Loucy (cell line): ENCODE measurements at regions not wholly inside any gene's neighbourhood (a gene's known extent, or its start where the extent isn't known, plus 50 kb on each side); places are given as distances from the start of the nearest gene placed in this dataset.

Source experiments
- EZH2phosphoT487 ChIP-seq: fragments of 200-600 bp; IDR thresholded peaks from 2 replicates; pipeline ENCODE4 v1.6.1; 2018; ENCODE audit warnings: antibody characterized with exemption, mild to moderate bottlenecking, moderate library complexity, borderline replicate concordance
- TF ChIP-seq, protein P1 (sequence below): fragments of 200-600 bp; sonication (generic); conservative IDR thresholded peaks from 2 replicates; pipeline ENCODE4 v1.5.1; 2014; ENCODE audit warnings: mild to moderate bottlenecking, antibody characterized with exemption, low read length

DNA sequence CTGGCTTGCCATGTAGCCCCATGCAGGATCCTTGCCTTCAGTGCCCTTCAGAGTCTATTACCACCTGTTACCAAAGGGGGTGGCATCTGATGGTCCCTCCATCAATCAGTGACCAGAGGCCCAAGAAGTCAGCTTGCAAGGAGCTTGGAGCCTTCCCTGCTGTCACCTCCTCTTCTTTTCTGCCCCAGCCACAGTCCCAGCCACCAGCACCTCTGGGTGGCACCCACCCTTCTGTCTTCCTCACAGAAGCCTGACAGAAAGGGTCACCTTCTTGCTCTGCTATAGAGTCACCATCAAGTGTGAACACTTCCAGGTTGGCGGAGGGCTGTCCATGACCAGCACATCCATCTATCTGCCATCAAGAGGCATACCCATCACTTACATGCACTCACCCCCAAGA is 203.2 kb downstream of the SALL1 start:
- TF ChIP-seq, protein P1, sequence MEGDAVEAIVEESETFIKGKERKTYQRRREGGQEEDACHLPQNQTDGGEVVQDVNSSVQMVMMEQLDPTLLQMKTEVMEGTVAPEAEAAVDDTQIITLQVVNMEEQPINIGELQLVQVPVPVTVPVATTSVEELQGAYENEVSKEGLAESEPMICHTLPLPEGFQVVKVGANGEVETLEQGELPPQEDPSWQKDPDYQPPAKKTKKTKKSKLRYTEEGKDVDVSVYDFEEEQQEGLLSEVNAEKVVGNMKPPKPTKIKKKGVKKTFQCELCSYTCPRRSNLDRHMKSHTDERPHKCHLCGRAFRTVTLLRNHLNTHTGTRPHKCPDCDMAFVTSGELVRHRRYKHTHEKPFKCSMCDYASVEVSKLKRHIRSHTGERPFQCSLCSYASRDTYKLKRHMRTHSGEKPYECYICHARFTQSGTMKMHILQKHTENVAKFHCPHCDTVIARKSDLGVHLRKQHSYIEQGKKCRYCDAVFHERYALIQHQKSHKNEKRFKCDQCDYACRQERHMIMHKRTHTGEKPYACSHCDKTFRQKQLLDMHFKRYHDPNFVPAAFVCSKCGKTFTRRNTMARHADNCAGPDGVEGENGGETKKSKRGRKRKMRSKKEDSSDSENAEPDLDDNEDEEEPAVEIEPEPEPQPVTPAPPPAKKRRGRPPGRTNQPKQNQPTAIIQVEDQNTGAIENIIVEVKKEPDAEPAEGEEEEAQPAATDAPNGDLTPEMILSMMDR = no peak
- no peak for TF ChIP-seq EZH2phosphoT487
